GM12891 (cell line): ENCODE measurements at regions not wholly inside any gene's neighbourhood (a gene's known extent, or its start where the extent isn't known, plus 50 kb on each side); places are given as distances from the start of the nearest gene placed in this dataset.

Source experiments
- PAX5 ChIP-seq: IDR thresholded peaks from 2 replicates; pipeline ENCODE4 v1.6.1; 2011; ENCODE audit warnings: low read length, moderate library complexity, mild to moderate bottlenecking; ENCODE audit not compliant: insufficient read depth, severe bottlenecking
- POLR2A ChIP-seq: IDR thresholded peaks from 2 replicates; pipeline ENCODE4 v1.6.1; 2011; ENCODE audit warnings: low read depth, low read length, control low read depth
- POLR2AphosphoS5 ChIP-seq: IDR thresholded peaks from 2 replicates; pipeline ENCODE4 v1.6.1; 2011; ENCODE audit warnings: low read depth, low read length, control low read depth
- POU2F2 ChIP-seq: IDR thresholded peaks from 2 replicates; pipeline ENCODE4 v1.6.1; 2011; ENCODE audit warnings: low read depth, mild to moderate bottlenecking, control low read depth, low read length, moderate library complexity
- TAF1 ChIP-seq: IDR thresholded peaks from 2 replicates; pipeline ENCODE4 v1.6.1; 2011; ENCODE audit warnings: low read depth, low read length, control low read depth

DNA sequence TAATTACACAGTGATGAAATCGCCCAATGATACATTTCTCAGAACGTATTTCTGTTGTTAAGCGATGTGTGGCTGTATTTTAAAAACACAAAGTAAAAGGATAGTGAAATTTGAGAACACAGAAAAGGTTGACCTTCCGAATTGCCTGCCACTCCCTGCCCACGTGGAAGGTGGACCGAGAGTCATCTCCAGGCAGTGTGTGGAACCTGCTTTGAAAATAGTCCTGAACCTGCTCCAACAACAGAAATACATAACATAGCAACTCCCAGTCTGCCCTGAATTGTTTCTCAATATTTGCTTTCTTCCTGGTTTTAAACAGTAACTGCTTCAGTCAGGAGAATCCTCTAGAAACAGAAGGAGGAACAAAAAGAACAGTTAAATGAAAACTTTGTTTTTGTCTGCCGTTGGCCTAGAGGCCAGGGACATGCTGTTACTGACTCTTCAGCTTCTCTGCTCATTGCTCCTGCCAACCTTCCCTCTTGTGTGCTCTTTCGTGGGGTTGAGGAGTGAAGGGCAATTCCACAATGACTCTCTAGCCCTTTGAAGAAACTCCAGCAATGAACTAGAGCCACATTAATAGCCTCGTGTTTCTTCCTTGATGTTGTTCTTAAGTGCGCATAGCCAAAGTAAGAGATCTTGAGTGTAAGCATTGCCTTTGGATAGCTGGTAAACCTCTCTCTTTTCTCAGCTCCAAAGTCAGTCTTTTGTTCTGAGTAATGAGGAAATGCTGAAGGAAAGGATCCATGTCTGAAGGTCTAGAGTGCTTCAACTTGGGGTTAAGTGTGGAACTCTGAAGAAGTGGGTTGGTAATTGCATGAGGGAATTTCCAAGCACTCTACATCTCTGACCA, 452.5 kb upstream of the CCL2 start:
- TF ChIP-seq POLR2AphosphoS5 = no peak
- no peak for TF ChIP-seq POLR2A
- no peak for TF ChIP-seq TAF1
- TF ChIP-seq PAX5 = no peak
- no peak for TF ChIP-seq POU2F2
